WERI-Rb-1 (cell line): ENCODE measurements at regions not wholly inside any gene's neighbourhood (a gene's known extent, or its start where the extent isn't known, plus 50 kb on each side); places are given as distances from the start of the nearest gene placed in this dataset.

Source experiments
- DNase-seq: peaks from one replicate; pipeline ENCODE4 v3.0.0-alpha.2; 2020
- H3K27ac ChIP-seq: fragments of 250-450 bp; sonication (Bioruptor Pico); 2 replicates; pipeline ENCODE4 v1.5.1; 2020; ENCODE audit warnings: mild to moderate bottlenecking, moderate library complexity
- H3K27me3 ChIP-seq: fragments of 250-450 bp; sonication (Bioruptor Pico); 2 replicates; pipeline ENCODE4 v1.5.1; 2021; ENCODE audit warnings: mild to moderate bottlenecking, low read depth, moderate library complexity; ENCODE audit not compliant: insufficient read depth, severe bottlenecking
- H3K36me3 ChIP-seq: fragments of 250-450 bp; sonication (Bioruptor Pico); 2 replicates; pipeline ENCODE4 v1.5.1; 2020; ENCODE audit warnings: mild to moderate bottlenecking, moderate library complexity
- H3K4me3 ChIP-seq: 2 replicates; pipeline ENCODE4 v1.5.1; 2011; ENCODE audit warnings: low read depth, mild to moderate bottlenecking, control low read depth, low read length
- H3K9me3 ChIP-seq: fragments of 250-450 bp; sonication (Bioruptor Pico); 2 replicates; pipeline ENCODE4 v1.5.1; 2021; ENCODE audit warnings: mild to moderate bottlenecking, moderate library complexity; ENCODE audit not compliant: severe bottlenecking
- TF ChIP-seq, protein P1 (sequence below): IDR thresholded peaks from 2 replicates; pipeline ENCODE4 v1.5.1; 2011; ENCODE audit warnings: low read depth, mild to moderate bottlenecking, control low read depth, inconsistent platforms, low read length

- H3K4me3 ChIP-seq, result no peak overlapping the region
- H3K9me3 ChIP-seq, result peaks cover 3% of the 10 kb centered on the region
- H3K36me3 ChIP-seq, result no peaks in the 10 kb centered on the region
- H3K27me3 ChIP-seq, result no peaks in the 10 kb centered on the region
- TF ChIP-seq, protein P1, sequence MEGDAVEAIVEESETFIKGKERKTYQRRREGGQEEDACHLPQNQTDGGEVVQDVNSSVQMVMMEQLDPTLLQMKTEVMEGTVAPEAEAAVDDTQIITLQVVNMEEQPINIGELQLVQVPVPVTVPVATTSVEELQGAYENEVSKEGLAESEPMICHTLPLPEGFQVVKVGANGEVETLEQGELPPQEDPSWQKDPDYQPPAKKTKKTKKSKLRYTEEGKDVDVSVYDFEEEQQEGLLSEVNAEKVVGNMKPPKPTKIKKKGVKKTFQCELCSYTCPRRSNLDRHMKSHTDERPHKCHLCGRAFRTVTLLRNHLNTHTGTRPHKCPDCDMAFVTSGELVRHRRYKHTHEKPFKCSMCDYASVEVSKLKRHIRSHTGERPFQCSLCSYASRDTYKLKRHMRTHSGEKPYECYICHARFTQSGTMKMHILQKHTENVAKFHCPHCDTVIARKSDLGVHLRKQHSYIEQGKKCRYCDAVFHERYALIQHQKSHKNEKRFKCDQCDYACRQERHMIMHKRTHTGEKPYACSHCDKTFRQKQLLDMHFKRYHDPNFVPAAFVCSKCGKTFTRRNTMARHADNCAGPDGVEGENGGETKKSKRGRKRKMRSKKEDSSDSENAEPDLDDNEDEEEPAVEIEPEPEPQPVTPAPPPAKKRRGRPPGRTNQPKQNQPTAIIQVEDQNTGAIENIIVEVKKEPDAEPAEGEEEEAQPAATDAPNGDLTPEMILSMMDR, result no peak
- no peak for DNase-seq
- H3K27ac ChIP-seq, result no peak overlapping the region
Observed at GRCh38 chr2:173500953-173501352, 146.3 kb downstream of the CDCA7 start.

- H3K4me3 ChIP-seq, result no peak overlapping the region
- H3K27ac ChIP-seq, result no peak overlapping the region
- no peaks in the 10 kb centered on the region for H3K27me3 ChIP-seq
- DNase-seq, result no peak
- H3K9me3 ChIP-seq, result peaks cover 3% of the 10 kb centered on the region
- TF ChIP-seq, protein P1, result no peak
- no peaks in the 10 kb centered on the region for H3K36me3 ChIP-seq
Observed at GRCh38 chr2:173502296-173502695, 147.6 kb downstream of the CDCA7 start.

GRCh38 chr2:173511357-173511756 is 156.7 kb downstream of the CDCA7 start:
- H3K4me3 ChIP-seq, result no peak overlapping the region
- no peaks in the 10 kb centered on the region for H3K36me3 ChIP-seq
- no peaks in the 10 kb centered on the region for H3K9me3 ChIP-seq
- TF ChIP-seq, protein P1, result no peak
- no peak for DNase-seq
- H3K27ac ChIP-seq, result no peak overlapping the region
- H3K27me3 ChIP-seq, result no peaks in the 10 kb centered on the region

DNA sequence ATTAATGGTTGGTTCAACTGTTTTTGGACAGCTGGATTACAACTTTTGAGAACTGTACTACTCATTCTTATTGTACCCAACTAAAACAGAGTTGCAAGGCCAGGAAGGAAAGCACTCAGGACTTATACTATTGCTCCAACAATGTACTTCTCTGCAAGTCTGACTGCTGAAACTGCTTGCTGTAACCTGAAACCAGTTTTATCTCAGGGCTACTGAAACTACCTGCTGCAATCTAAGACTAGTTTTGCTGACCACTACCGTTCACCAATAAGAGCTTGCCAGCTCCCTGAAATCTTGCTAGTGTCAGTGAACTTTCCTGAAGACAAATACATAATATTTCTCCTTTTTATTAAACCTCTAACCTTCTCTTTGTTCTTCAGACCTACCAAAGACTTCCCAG is 157.3 kb downstream of the CDCA7 start:
- TF ChIP-seq, protein P1, result no peak
- H3K27me3 ChIP-seq, result no peaks in the 10 kb centered on the region
- no peaks in the 10 kb centered on the region for H3K36me3 ChIP-seq
- no peak for DNase-seq
- H3K4me3 ChIP-seq, result no peak overlapping the region
- H3K9me3 ChIP-seq, result no peaks in the 10 kb centered on the region
- H3K27ac ChIP-seq, result no peak overlapping the region

DNA sequence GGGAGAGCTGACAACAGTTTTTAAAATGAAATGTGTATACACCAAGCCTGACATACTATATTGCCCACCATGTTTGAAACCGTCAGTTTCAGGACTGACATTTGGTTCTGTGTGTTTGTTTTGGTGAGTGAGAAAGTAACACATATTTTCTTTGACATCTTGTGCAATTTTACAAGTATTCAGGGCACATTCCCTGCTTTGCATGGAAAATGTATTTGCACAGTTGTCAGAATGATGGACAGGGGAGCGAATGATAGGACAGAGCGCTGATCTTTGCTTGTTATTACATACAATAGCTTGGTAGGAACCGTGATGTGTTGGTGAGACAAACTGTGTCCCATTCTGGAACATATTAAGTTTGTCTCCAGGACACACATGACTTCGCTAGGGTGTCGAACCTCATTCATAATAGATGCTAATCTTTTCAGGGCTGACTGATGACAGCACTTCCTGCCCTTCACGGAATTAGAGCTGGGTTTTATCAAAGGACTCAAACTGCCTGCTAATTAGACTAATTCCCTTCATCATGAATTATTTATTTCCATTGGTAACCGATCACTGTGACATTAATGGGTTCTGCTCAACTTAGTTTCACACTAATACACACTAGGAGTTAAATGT is 158.5 kb downstream of the CDCA7 start:
- DNase-seq, result no peak
- no peak overlapping the region for H3K27ac ChIP-seq
- H3K27me3 ChIP-seq, result no peaks in the 10 kb centered on the region
- TF ChIP-seq, protein P1, result no peak
- no peaks in the 10 kb centered on the region for H3K9me3 ChIP-seq
- no peak overlapping the region for H3K4me3 ChIP-seq
- H3K36me3 ChIP-seq, result no peaks in the 10 kb centered on the region

DNA sequence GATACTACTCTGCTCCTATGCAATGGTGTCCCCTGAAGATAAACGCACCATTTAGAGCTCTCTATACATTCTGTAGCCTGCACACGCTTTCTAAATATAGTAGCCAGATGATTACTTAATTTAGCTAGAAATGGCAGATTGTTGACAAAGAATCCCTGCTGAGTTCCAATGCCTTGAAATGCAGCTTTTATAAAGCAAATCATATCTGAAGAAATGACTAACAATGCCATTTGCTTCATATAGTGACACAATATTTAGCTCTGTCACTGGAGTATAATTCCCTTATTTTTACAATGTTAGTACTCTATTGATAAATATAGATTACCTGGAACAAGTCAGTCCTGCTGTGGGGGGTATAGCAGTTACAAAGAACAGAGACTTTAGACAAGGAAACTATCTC is 166.2 kb downstream of the CDCA7 start:
- Histone ChIP-seq H3K27me3 (no peaks in the 10 kb centered on the region), H3K36me3 (no peaks in the 10 kb centered on the region), H3K4me3 (no peak overlapping the region), H3K27ac (no peak overlapping the region), H3K9me3 (no peaks in the 10 kb centered on the region)
- TF ChIP-seq, protein P1, result no peak
- DNase-seq, result no peak
